Suprapubic skin (tissue), 4 donors: ENCODE measurements at regions not wholly inside any gene's neighbourhood (a gene's known extent, or its start where the extent isn't known, plus 50 kb on each side); places are given as distances from the start of the nearest gene placed in this dataset.

Source experiments
- DNase-seq, 2 donors: peaks; one replicate each; pipeline ENCODE4 v3.0.0-alpha.2; 2019; ENCODE audit warnings: low spot score in 2 of 2
- H3K27ac ChIP-seq: fragments of 200-600 bp; sonication (generic); one replicate; pipeline ENCODE4 v1.5.1; 2019
- H3K27me3 ChIP-seq: fragments of 200-600 bp; sonication (generic); one replicate; pipeline ENCODE4 v1.5.1; 2019
- H3K36me3 ChIP-seq: fragments of 200-600 bp; sonication (generic); one replicate; pipeline ENCODE4 v1.5.1; 2019
- H3K4me1 ChIP-seq: fragments of 200-600 bp; sonication (generic); one replicate; pipeline ENCODE4 v1.5.1; 2019
- H3K4me3 ChIP-seq: fragments of 200-600 bp; sonication (generic); one replicate; pipeline ENCODE4 v1.5.1; 2019; ENCODE audit warnings: mild to moderate bottlenecking
- H3K9me3 ChIP-seq: fragments of 200-600 bp; sonication (generic); one replicate; pipeline ENCODE4 v1.5.1; 2019
- CTCF ChIP-seq, 2 donors: fragments of 200-600 bp in 1 of 2; fragments of 450-650 bp in 1 of 2; sonication (generic) in 1 of 2; IDR thresholded peaks; one replicate each; pipeline ENCODE4 v1.5.1; 2016 to 2019; ENCODE audit warnings: antibody characterized with exemption in 2 of 2, mild to moderate bottlenecking in 1 of 2, moderate library complexity in 1 of 2
- EP300 ChIP-seq: sonication (generic); formaldehyde crosslinking; IDR thresholded peaks from one replicate; pipeline ENCODE4 v1.6.1; 2017; ENCODE audit warnings: antibody characterized with exemption
- POLR2A ChIP-seq, 2 donors: fragments of 450-650 bp; IDR thresholded peaks; one replicate each; pipeline ENCODE4 v1.6.1; 2017; ENCODE audit warnings: antibody characterized with exemption in 2 of 2, mild to moderate bottlenecking in 2 of 2, moderate library complexity in 2 of 2
- POLR2AphosphoS5 ChIP-seq, 3 donors: sonication (generic); formaldehyde crosslinking; IDR thresholded peaks; one replicate each; pipeline ENCODE4 v1.6.1; 2017; ENCODE audit warnings: antibody characterized with exemption in 3 of 3
- WGBS: methylation state at CpG from one replicate; pipeline ENCODE4 v1.1.5; 2018; 5-methylcytosine and 5-hydroxymethylcytosine counted together

- DNase-seq = no peak
- Histone ChIP-seq H3K9me3 (no peaks in the 10 kb centered on the region), H3K27ac (no peak overlapping the region), H3K27me3 (no peaks in the 10 kb centered on the region), H3K36me3 (no peaks in the 10 kb centered on the region), H3K4me1 (no peaks in the 10 kb centered on the region), H3K4me3 (no peak overlapping the region)
- TF ChIP-seq CTCF (IDR thresholded peaks at IDR 0.05) (no peak), POLR2A (IDR thresholded peaks at IDR 0.05) (no peak), EP300 (no peak), POLR2AphosphoS5 (IDR thresholded peaks at IDR 0.05) (no peak)
These were observed 345.2 kb upstream of the IL12A start for GRCh38 chr3:159643406-159643805.

DNA sequence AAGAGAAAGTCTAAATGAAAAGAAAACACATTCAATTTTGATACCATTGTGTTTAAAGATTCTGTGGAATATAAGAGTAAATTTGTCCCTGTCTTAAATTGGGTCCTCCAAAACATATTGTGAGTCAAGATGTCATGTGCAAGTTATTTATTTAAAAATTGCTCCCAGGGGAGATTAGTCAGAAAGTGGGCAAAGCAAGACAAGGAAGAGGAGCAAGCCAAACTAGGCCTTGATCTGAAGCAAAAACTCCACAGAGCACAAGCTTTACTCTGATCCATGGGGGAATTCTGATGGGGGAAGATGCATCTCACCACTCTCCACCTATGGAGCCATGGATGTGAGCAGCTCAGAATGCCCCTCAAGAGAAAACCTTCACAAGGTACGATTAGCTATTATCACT is 342.8 kb upstream of the IL12A start:
- Histone ChIP-seq H3K4me1 (no peaks in the 10 kb centered on the region), H3K27me3 (no peaks in the 10 kb centered on the region), H3K9me3 (no peaks in the 10 kb centered on the region), H3K4me3 (no peak overlapping the region), H3K27ac (no peak overlapping the region), H3K36me3 (no peaks in the 10 kb centered on the region)
- WGBS = 63% methylated on average over 1 of the region's 1 CpG
- TF ChIP-seq POLR2A (IDR thresholded peaks at IDR 0.05) = no peak
- TF ChIP-seq POLR2AphosphoS5 (IDR thresholded peaks at IDR 0.05) = no peak
- no peak for TF ChIP-seq EP300
- TF ChIP-seq CTCF (IDR thresholded peaks at IDR 0.05) = no peak
- no peak for DNase-seq

- no peak for TF ChIP-seq CTCF (IDR thresholded peaks at IDR 0.05)
- no peak for TF ChIP-seq POLR2A (IDR thresholded peaks at IDR 0.05)
- H3K27ac ChIP-seq = no peak overlapping the region
- no peaks in the 10 kb centered on the region for H3K27me3 ChIP-seq
- no peaks in the 10 kb centered on the region for H3K4me1 ChIP-seq
- H3K36me3 ChIP-seq = no peaks in the 10 kb centered on the region
- H3K4me3 ChIP-seq = no peak overlapping the region
- DNase-seq = no peak
- H3K9me3 ChIP-seq = no peaks in the 10 kb centered on the region
These were observed 338.7 kb upstream of the IL12A start for GRCh38 chr3:159649951-159650350.

DNA sequence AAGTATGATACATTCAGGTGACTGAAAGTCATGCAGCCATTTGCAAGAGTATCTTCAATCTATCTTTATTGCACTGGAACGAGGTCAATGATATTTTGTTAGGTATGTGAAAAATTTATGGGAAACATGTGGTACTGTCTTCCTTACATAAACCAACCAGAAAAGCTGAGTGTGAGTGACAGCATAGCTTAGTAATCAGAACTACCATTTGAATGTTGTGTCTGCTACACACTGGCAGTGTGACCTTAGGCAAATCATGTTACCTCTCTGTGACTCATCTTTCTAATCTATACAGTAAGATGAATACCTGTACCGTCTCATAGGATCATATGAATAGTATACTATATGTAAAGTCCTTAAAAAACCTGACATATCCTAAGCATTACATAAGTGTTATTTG is 337.9 kb upstream of the IL12A start:
- no peak for DNase-seq
- Histone ChIP-seq H3K9me3 (no peaks in the 10 kb centered on the region), H3K27me3 (no peaks in the 10 kb centered on the region), H3K36me3 (no peaks in the 10 kb centered on the region), H3K4me3 (no peak overlapping the region), H3K27ac (no peak overlapping the region), H3K4me1 (no peaks in the 10 kb centered on the region)
- WGBS = 23% methylated on average over 2 of the region's 2 CpGs
- TF ChIP-seq EP300 = no peak
- no peak for TF ChIP-seq CTCF (IDR thresholded peaks at IDR 0.05)
- TF ChIP-seq POLR2AphosphoS5 (IDR thresholded peaks at IDR 0.05) = no peak
- TF ChIP-seq POLR2A (IDR thresholded peaks at IDR 0.05) = no peak

GRCh38 chr3:159652452-159652851 is 336.2 kb upstream of the IL12A start:
- Histone ChIP-seq H3K36me3 (no peaks in the 10 kb centered on the region), H3K27ac (no peak overlapping the region), H3K9me3 (no peaks in the 10 kb centered on the region), H3K4me3 (no peak overlapping the region), H3K4me1 (no peaks in the 10 kb centered on the region), H3K27me3 (no peaks in the 10 kb centered on the region)
- WGBS = 63% methylated on average over 2 of the region's 2 CpGs
- TF ChIP-seq POLR2A (IDR thresholded peaks at IDR 0.05) (no peak), CTCF (IDR thresholded peaks at IDR 0.05) (no peak)
- no peak for DNase-seq
